Lower leg skin (tissue), 4 donors: ENCODE measurements at regions not wholly inside any gene's neighbourhood (a gene's known extent, or its start where the extent isn't known, plus 50 kb on each side); places are given as distances from the start of the nearest gene placed in this dataset.

Experiments
- DNase-seq, 2 donors: peaks; one replicate each; pipeline ENCODE4 v3.0.0-alpha.2; 2019; ENCODE audit warnings: low spot score in 2 of 2
- H3K4me3 ChIP-seq: fragments of 200-600 bp; sonication (generic); 2 replicates; pipeline ENCODE4 v1.5.1; 2017; ENCODE audit warnings: mild to moderate bottlenecking, low read depth; ENCODE audit not compliant: poor library complexity, severe bottlenecking
- POLR2A ChIP-seq, 2 donors: fragments of 450-650 bp; IDR thresholded peaks; one replicate each; pipeline ENCODE4 v1.6.1; 2016 to 2017; ENCODE audit warnings: antibody characterized with exemption in 2 of 2, mild to moderate bottlenecking in 1 of 2, moderate library complexity in 1 of 2
- WGBS, 2 donors: methylation state at CpG; one replicate each; pipeline ENCODE4 v1.1.5; 2018; 5-methylcytosine and 5-hydroxymethylcytosine counted together
- intact Hi-C: fragments of 100-400 bp; cut with DNase I; formaldehyde crosslinking; loops from one replicate; pipeline ENCODE4 v1.15.0; 2023; ENCODE audit warnings: low total_unique reads
- TF ChIP-seq, protein P1 (sequence below), 3 donors: fragments of 450-650 bp; IDR thresholded peaks; one replicate each; pipeline ENCODE4 v1.5.1; 2016; ENCODE audit warnings: antibody characterized with exemption in 3 of 3, mild to moderate bottlenecking in 3 of 3, moderate library complexity in 2 of 3

DNA sequence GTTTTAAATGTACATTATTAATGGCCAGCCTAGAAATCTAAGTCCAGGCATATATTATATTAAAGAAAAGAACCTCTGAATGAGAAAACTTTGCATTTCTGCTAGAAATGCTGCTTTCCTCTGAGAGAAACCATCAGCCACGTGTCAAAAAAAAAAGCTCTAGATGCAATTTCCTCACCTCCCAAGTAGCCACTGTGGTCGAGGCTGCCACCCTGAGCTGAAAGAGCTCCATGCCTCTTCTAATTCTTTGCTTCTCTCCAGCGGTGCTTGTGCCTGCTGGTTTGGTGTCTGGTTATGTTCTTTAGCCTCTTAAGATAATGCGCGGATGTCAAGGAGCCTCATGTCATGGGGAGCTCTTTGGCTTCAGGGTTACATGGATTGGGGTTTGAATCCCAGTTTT lies 316.0 kb downstream of the TFAP2C start:
- intact Hi-C loops, result no loop called here

DNA sequence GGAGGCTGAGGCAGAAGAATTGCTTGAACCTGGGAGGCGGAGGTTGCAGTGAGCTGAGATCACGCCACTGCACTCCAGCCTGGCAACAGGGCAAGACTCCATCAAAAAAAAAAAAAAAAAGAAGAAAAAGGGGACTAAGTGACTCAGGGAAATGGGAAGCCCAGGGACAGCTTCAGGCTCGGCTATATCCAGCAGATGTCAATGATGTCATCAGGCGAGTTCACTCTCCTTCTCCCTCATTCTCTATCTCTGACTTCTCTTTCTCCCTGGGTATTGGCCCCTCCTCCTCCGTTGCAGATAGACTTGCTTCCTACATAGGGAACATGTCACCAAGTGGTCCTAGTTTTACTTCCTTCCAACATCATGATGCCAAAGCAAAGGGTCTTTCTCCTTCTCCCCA lies 316.8 kb downstream of the TFAP2C start:
- intact Hi-C loops, result no loop called here
- WGBS, 2 donors, result 86 to 87% methylated on average over 5 of the region's 5 CpGs
- DNase-seq, result no peak
- no peak for TF ChIP-seq POLR2A (IDR thresholded peaks at IDR 0.05)
- TF ChIP-seq, protein P1, sequence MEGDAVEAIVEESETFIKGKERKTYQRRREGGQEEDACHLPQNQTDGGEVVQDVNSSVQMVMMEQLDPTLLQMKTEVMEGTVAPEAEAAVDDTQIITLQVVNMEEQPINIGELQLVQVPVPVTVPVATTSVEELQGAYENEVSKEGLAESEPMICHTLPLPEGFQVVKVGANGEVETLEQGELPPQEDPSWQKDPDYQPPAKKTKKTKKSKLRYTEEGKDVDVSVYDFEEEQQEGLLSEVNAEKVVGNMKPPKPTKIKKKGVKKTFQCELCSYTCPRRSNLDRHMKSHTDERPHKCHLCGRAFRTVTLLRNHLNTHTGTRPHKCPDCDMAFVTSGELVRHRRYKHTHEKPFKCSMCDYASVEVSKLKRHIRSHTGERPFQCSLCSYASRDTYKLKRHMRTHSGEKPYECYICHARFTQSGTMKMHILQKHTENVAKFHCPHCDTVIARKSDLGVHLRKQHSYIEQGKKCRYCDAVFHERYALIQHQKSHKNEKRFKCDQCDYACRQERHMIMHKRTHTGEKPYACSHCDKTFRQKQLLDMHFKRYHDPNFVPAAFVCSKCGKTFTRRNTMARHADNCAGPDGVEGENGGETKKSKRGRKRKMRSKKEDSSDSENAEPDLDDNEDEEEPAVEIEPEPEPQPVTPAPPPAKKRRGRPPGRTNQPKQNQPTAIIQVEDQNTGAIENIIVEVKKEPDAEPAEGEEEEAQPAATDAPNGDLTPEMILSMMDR (IDR thresholded peaks at IDR 0.05), result no peak
- no peak overlapping the region for H3K4me3 ChIP-seq

More for the DNA sequence above, 316.0 kb downstream of the TFAP2C start:
- DNase-seq, result no peak
- TF ChIP-seq, protein P1 (IDR thresholded peaks at IDR 0.05), result no peak
- no peak for TF ChIP-seq POLR2A (IDR thresholded peaks at IDR 0.05)
- WGBS, 2 donors, result 48 to 50% methylated on average over 5 of the region's 5 CpGs
- H3K4me3 ChIP-seq, result no peak overlapping the region

DNA sequence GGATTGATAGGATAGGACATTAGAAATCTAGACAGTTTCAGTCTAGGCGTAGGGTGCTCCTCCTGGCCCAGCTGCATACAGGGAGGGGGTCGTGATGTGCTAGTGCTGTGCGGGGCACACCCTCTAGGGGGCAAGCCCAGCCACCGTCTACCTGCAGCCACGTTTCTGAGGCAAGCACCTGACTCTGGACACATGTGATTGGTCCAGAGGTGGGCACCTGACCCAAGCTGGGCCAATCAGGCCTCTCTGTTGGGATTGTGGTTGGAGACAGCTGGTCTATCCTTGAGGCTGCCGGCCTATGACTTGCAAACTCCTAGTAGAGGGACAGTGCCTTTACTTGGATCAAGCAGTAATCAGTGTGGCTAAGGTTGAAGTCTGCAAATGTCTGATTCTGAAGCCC lies 317.1 kb downstream of the BMP7 start:
- intact Hi-C loops, result no loop called here
- no peak for DNase-seq
- H3K4me3 ChIP-seq, result no peak overlapping the region
- TF ChIP-seq, protein P1 (IDR thresholded peaks at IDR 0.05), result no peak
- no peak for TF ChIP-seq POLR2A (IDR thresholded peaks at IDR 0.05)
- WGBS, 2 donors, result 72 to 85% methylated on average over 6 of the region's 6 CpGs

DNA sequence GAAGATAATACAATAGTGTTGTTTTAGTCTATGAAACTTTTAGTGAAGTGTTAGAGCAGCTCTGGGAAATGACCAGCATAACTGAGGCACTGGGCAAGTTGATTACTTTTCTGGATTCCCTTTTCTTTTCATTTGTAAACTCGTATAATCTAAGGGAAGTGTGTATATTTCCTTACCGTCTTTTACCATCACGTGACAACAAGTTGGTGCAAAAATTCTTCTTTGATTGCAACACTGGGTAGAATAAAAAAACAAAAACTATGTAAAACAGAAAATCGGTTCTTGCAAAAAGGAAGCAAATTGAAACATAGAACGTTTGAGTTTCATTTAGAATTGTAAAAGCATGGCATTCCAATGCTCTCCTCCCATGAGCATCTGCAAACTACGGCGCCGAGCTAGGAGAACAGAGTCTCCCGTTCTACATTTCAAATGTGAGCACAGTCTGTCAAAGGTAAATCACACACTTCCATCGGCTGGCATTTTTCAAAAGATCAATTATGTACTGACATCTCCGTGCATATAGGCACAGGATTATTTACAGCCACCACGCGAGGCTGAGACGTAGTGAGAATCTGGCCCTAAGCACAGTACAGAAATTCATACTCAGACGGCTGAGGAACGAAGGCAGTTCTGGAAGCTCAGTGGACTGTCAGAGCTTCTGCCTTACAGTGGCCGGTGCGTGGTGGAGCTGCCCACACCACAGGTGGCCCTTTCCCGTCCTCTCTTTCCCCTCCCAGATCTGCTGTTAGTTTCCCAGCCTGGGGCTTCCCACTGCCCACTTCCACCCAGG lies 314.0 kb downstream of the BMP7 start:
- no peak overlapping the region for H3K4me3 ChIP-seq
- no peak for DNase-seq
- WGBS, 2 donors, result 35 to 42% methylated on average over 19 of the region's 19 CpGs
- TF ChIP-seq, protein P1 (IDR thresholded peaks at IDR 0.05), result no peak
- TF ChIP-seq POLR2A (IDR thresholded peaks at IDR 0.05), result no peak
- intact Hi-C loops, result no loop called here

DNA sequence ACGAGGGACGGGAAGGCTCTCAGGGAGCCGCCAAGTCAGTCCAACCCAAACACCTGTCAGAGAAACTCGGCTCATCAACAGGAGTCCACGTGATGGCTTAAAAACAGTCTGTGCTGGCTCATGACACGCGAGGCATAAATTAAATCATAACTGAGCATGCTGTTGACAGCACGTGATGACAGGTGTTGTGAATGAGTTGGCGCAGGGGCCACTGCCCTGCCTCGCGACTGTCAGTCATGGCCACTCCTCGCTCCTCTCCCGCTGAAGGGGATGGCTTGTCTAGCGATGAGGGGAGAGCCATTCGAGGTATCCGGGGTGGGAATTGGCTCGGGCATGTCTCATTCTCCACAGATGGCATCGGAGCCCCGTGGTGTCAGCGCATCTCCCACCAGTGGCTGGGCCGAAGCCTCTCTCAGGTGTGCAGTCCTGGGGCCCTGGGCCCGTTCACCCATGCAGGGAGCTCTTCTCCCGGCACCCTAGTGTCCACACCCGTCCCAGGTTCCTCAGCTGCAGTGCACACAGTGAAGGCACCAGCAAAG lies 313.3 kb downstream of the BMP7 start:
- H3K4me3 ChIP-seq, result no peak overlapping the region
- no peak for DNase-seq
- 58 to 71% methylated on average over 23 to 24 of the region's 24 CpGs for WGBS, 2 donors
- no peak for TF ChIP-seq POLR2A (IDR thresholded peaks at IDR 0.05)
- TF ChIP-seq, protein P1 (IDR thresholded peaks at IDR 0.05), result no peak
- intact Hi-C loops, result no loop called here
